GM12801 (cell line): ENCODE measurements at regions not wholly inside any gene's neighbourhood (a gene's known extent, or its start where the extent isn't known, plus 50 kb on each side); places are given as distances from the start of the nearest gene placed in this dataset.

Experiments used
- TF ChIP-seq, protein P1 (sequence below): IDR thresholded peaks from one replicate; pipeline ENCODE4 v1.5.1; 2011; ENCODE audit warnings: control low read depth; ENCODE audit not compliant: insufficient read length; ENCODE audit errors: extremely low read depth

DNA sequence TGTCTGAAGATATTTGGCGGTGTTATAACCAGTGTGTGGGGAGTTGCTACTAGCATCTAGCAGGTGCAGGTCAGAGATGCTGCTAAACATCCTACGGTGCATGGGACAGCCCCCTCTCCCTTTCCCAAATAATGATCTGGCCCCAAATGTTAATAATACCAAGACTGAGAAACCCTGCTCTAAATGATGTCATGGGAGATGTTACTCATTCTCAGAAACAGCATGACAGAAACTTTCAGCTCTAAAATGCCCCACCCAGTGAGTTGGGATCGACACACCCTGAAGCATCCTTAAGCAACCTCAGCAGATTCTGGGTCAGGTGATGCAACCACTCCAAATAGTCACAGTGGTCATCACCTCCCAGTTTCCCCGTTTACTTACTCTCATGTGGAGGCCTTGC is 108.8 kb upstream of the MPP7 start:
- TF ChIP-seq, protein P1, sequence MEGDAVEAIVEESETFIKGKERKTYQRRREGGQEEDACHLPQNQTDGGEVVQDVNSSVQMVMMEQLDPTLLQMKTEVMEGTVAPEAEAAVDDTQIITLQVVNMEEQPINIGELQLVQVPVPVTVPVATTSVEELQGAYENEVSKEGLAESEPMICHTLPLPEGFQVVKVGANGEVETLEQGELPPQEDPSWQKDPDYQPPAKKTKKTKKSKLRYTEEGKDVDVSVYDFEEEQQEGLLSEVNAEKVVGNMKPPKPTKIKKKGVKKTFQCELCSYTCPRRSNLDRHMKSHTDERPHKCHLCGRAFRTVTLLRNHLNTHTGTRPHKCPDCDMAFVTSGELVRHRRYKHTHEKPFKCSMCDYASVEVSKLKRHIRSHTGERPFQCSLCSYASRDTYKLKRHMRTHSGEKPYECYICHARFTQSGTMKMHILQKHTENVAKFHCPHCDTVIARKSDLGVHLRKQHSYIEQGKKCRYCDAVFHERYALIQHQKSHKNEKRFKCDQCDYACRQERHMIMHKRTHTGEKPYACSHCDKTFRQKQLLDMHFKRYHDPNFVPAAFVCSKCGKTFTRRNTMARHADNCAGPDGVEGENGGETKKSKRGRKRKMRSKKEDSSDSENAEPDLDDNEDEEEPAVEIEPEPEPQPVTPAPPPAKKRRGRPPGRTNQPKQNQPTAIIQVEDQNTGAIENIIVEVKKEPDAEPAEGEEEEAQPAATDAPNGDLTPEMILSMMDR, result no peak

DNA sequence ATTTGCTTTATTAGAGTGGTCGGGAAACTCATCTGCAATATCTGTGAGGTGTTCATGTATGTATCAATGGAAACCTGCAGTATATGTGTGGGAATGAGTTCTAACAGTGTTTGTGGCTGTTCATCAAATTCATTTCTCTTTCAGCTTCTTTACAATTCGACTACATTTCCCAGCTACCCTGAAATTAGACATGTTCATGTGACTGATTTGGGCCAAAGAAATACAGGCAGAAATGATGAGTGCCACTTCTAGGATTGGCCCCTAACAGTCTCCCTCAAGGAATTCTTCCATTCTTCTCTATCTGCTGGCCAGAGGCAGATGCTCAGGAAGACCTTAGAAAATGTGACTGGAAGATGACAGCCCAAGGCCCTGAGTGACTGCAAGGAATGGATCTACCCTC is 114.8 kb upstream of the WAC start:
- TF ChIP-seq, protein P1, result no peak

DNA sequence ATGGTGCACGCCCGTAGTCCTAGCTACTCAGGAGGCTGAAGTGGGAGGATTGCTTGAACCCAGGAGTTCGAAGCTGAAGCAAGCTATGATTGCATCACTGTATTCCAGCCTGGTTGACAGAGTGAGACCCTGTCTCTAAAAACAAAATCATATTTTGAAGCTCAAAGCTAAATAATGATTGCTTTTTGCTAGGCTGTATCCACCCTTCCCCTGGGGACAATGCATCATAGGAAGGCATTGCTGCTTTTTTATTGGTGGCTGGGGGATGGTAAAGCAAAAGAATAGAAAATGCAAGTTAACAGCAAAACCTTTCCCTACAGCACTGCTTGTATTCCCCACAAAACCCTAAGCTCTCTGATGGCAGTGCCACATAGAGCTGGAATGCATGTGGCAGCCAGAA is 107.5 kb upstream of the WAC start:
- TF ChIP-seq, protein P1, result no peak

DNA sequence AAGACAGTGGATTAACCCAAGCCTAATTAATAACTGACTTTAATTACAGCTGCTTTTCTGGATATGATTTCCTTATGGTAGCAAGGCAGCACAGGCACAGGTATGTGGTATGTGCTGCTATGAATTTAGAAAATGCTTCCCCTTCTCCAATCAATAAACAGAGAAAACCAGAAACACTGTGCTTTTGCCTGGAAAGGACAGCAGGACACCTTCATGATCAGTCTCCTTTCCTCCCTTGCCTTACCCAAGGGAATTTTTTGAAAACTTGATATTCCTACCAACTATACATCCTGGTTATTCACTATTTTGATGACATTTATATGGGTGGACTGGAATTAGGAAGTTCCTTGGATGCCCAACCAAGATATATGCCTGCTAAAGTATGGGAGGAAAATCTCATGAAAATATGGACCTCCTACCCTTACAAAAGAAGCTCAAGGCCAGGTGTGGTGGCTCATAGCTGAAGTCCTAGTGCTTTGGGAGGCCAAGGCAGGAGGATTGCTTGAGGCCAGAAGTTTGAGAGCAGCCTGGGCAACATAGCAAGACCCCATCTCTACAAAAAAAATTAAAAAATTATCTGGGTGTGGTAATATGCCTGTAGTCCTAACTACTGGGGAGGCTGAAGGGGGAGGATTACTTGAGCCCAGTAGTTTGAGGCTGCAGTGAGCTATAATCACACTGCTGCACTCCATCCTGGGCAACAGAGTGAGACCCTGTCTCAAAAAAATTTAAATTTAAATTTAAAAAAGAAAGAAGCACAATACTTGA is 106.3 kb upstream of the WAC start:
- TF ChIP-seq, protein P1, result no peak

DNA sequence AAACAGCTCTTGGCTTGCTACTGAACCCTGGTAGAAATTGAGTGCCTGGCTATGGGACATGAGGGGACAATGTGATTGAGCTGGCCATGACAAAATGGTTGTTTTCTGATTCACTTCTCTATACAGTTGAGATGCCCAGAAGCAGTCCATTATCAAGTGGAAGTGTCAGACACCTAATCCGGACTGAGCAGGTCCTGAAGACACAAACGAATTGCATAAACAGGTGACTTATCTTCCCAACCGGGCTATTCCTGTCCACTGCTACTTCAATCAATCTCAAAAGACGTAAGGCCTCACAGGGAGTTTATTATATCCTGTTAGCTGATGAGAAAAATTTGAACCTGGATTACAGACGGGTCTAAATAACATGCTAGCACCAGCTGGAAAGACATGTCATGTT is 105.5 kb upstream of the WAC start:
- TF ChIP-seq, protein P1, result no peak

DNA sequence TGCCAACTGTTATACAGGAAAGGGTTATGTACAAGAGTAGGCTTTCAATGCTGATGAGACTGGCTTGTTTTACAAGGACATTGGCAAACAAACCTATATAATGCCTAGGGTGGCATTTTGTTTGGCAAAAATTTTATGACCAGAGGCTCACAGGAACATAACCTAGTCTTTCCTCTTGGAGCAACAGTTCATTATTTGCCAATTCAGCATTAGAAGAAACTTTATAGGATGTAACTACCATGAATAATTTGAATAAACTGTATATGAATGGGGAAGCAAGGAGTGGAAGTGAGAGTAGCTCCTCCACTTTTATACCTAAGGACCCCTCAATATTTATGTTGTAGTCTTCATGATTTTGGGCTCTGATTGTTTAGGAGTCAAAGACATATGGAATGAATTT is 103.9 kb upstream of the WAC start:
- TF ChIP-seq, protein P1, result no peak

DNA sequence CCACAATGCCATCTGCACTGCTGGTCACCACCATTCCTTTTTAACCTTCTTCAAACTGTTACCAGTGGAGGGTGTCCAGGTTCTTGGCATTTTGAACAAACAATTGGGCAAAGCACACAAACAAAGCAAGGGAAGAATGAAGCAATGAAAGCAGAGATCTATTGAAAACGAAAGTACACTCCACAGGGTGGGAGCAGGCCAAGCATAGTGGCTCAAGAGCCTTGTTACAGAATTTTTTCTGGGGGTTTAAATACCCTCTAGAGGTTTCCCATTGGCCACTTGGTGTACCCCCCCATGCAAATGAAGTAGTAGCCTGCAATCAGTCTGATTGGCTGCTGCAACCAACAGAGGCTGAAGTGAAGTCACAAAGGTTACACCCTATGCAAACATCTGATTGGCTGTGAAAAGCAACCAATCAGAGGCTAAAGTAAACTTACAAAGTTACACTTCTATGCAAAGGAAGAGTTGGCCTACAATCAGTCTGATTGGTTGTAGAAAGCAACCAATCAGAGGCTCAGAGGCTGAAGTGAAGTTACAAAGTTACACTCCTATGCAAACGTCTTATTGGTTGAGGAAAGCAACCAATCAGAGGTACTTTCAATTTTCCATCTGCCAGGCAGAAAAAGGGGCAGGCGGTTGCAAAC is 103.2 kb upstream of the WAC start:
- TF ChIP-seq, protein P1, result no peak
